ENCODE measurements at regions not wholly inside any gene's neighbourhood (a gene's known extent, or its start where the extent isn't known, plus 50 kb on each side); places are given as distances from the start of the nearest gene placed in this dataset.

GRCh38 chr12:78316136-78316535, 485.4 kb downstream of the NAV3 start:
- Histone ChIP-seq H3K27ac (no peak overlapping the region), H3K9me3 (replicated peaks) (no peaks in the 10 kb centered on the region), H3K27me3 (replicated peaks) (no peaks in the 10 kb centered on the region), H3K4me1 (replicated peaks) (no peaks in the 10 kb centered on the region), H3K36me3 (no peaks in the 10 kb centered on the region), H3K4me3 (no peak overlapping the region)
- DNase-seq (ENCODE audit: low read depth in 1 of 2, low spot score in 2 of 2), result no peak

GRCh38 chr12:78316631-78317468, 486.2 kb downstream of the NAV3 start:
- Histone ChIP-seq H3K4me1 (replicated peaks) (no peaks in the 10 kb centered on the region), H3K27ac (no peak overlapping the region), H3K9me3 (replicated peaks) (no peaks in the 10 kb centered on the region), H3K27me3 (replicated peaks) (no peaks in the 10 kb centered on the region), H3K36me3 (no peaks in the 10 kb centered on the region), H3K4me3 (no peak overlapping the region)
- DNase-seq (ENCODE audit: low read depth in 1 of 2, low spot score in 2 of 2), result no peak

GRCh38 chr12:78321696-78322095, 491.0 kb downstream of the NAV3 start:
- Histone ChIP-seq H3K27ac (no peak overlapping the region), H3K9me3 (replicated peaks) (no peaks in the 10 kb centered on the region), H3K27me3 (replicated peaks) (peaks cover 8% of the 10 kb centered on the region; the same call in 1 of the 2 replicates), H3K4me1 (replicated peaks) (no peaks in the 10 kb centered on the region), H3K36me3 (no peaks in the 10 kb centered on the region), H3K4me3 (no peak overlapping the region)
- no peak for DNase-seq (ENCODE audit: low read depth in 1 of 2, low spot score in 2 of 2)

- no peak overlapping the region for H3K4me3 ChIP-seq
- H3K4me1 ChIP-seq (replicated peaks), result no peaks in the 10 kb centered on the region
- no peak overlapping the region for H3K27ac ChIP-seq
- H3K36me3 ChIP-seq, result no peaks in the 10 kb centered on the region
- no peak for DNase-seq (ENCODE audit: low read depth in 1 of 2, low spot score in 2 of 2)
- peaks cover 8% of the 10 kb centered on the region; the same call in 1 of the 2 replicates for H3K27me3 ChIP-seq (replicated peaks)
- no peaks in the 10 kb centered on the region for H3K9me3 ChIP-seq (replicated peaks)
These were observed 492.5 kb downstream of the NAV3 start for GRCh38 chr12:78323226-78323625.

GRCh38 chr12:78324234-78324633, 493.5 kb downstream of the NAV3 start:
- no peaks in the 10 kb centered on the region for H3K4me1 ChIP-seq (replicated peaks)
- H3K36me3 ChIP-seq, result no peaks in the 10 kb centered on the region
- H3K9me3 ChIP-seq (replicated peaks), result no peaks in the 10 kb centered on the region
- H3K4me3 ChIP-seq, result no peak overlapping the region
- H3K27me3 ChIP-seq (replicated peaks), result peaks cover 8% of the 10 kb centered on the region; the same call in 1 of the 2 replicates
- no peak overlapping the region for H3K27ac ChIP-seq
- DNase-seq (ENCODE audit: low read depth in 1 of 2, low spot score in 2 of 2), result no peak

GRCh38 chr12:78328524-78328923, 497.8 kb downstream of the NAV3 start:
- Histone ChIP-seq H3K27ac (no peak overlapping the region), H3K9me3 (replicated peaks) (no peaks in the 10 kb centered on the region), H3K4me1 (replicated peaks) (no peaks in the 10 kb centered on the region), H3K27me3 (replicated peaks) (peaks cover 8% of the 10 kb centered on the region; the same call in 1 of the 2 replicates), H3K36me3 (no peaks in the 10 kb centered on the region), H3K4me3 (no peak overlapping the region)
- no peak for DNase-seq (ENCODE audit: low read depth in 1 of 2, low spot score in 2 of 2)

- no peak overlapping the region for H3K27ac ChIP-seq
- H3K36me3 ChIP-seq, result no peaks in the 10 kb centered on the region
- H3K9me3 ChIP-seq (replicated peaks), result no peaks in the 10 kb centered on the region
- H3K27me3 ChIP-seq (replicated peaks), result peaks cover 3% of the 10 kb centered on the region; the same call in 1 of the 2 replicates
- no peak for DNase-seq (ENCODE audit: low read depth in 1 of 2, low spot score in 2 of 2)
- no peaks in the 10 kb centered on the region for H3K4me1 ChIP-seq (replicated peaks)
- H3K4me3 ChIP-seq, result no peak overlapping the region
These were observed 499.4 kb downstream of the NAV3 start for GRCh38 chr12:78330131-78330530.

GRCh38 chr12:78331181-78331580, 500.5 kb downstream of the NAV3 start:
- H3K4me3 ChIP-seq, result no peak overlapping the region
- H3K4me1 ChIP-seq (replicated peaks), result no peaks in the 10 kb centered on the region
- no peak for DNase-seq (ENCODE audit: low read depth in 1 of 2, low spot score in 2 of 2)
- H3K27me3 ChIP-seq (replicated peaks), result peaks cover 9% of the 10 kb centered on the region; the same call in 1 of the 2 replicates
- no peaks in the 10 kb centered on the region for H3K9me3 ChIP-seq (replicated peaks)
- H3K27ac ChIP-seq, result no peak overlapping the region
- no peaks in the 10 kb centered on the region for H3K36me3 ChIP-seq

GRCh38 chr12:78331753-78332152, 501.1 kb downstream of the NAV3 start:
- no peak overlapping the region for H3K4me3 ChIP-seq
- no peaks in the 10 kb centered on the region for H3K9me3 ChIP-seq (replicated peaks)
- no peak overlapping the region for H3K27ac ChIP-seq
- no peaks in the 10 kb centered on the region for H3K36me3 ChIP-seq
- no peaks in the 10 kb centered on the region for H3K4me1 ChIP-seq (replicated peaks)
- DNase-seq (ENCODE audit: low read depth in 1 of 2, low spot score in 2 of 2), result no peak
- H3K27me3 ChIP-seq (replicated peaks), result peaks cover 9% of the 10 kb centered on the region; the same call in 1 of the 2 replicates

GRCh38 chr12:78338054-78338785, 507.5 kb downstream of the NAV3 start:
- H3K27me3 ChIP-seq (replicated peaks), result 0 out of 2 replicates have a peak, but pooled peaks cover 9% of the 10 kb centered on the region
- H3K36me3 ChIP-seq, result no peaks in the 10 kb centered on the region
- H3K27ac ChIP-seq, result no peak overlapping the region
- H3K9me3 ChIP-seq (replicated peaks), result no peaks in the 10 kb centered on the region
- no peak overlapping the region for H3K4me3 ChIP-seq
- no peaks in the 10 kb centered on the region for H3K4me1 ChIP-seq (replicated peaks)
- no peak for DNase-seq (ENCODE audit: low read depth in 1 of 2, low spot score in 2 of 2)

GRCh38 chr12:78340406-78340805, 509.7 kb downstream of the NAV3 start:
- DNase-seq (ENCODE audit: low read depth in 1 of 2, low spot score in 2 of 2), result no peak
- H3K27ac ChIP-seq, result no peak overlapping the region

GRCh38 chr12:78343657-78344056, 513.0 kb downstream of the NAV3 start:
- no peaks in the 10 kb centered on the region for H3K36me3 ChIP-seq
- DNase-seq (ENCODE audit: low read depth in 1 of 2, low spot score in 2 of 2), result no peak
- no peaks in the 10 kb centered on the region; the same call in 1 of the 2 replicates for H3K27me3 ChIP-seq (replicated peaks)
- H3K4me3 ChIP-seq, result no peak overlapping the region
- H3K4me1 ChIP-seq (replicated peaks), result no peaks in the 10 kb centered on the region
- H3K27ac ChIP-seq, result no peak overlapping the region
- H3K9me3 ChIP-seq (replicated peaks), result no peaks in the 10 kb centered on the region

More at GRCh38 chr12:78340406-78340805, 509.7 kb downstream of the NAV3 start:
- H3K27me3 ChIP-seq (replicated peaks), result peaks cover 6% of the 10 kb centered on the region; the same call in 1 of the 2 replicates
- no peaks in the 10 kb centered on the region for H3K4me1 ChIP-seq (replicated peaks)
- no peak overlapping the region for H3K4me3 ChIP-seq
- H3K36me3 ChIP-seq, result no peaks in the 10 kb centered on the region
- H3K9me3 ChIP-seq (replicated peaks), result no peaks in the 10 kb centered on the region

GRCh38 chr12:78359520-78359919, 505.1 kb upstream of the SYT1 start:
- no peaks in the 10 kb centered on the region for H3K4me1 ChIP-seq (replicated peaks)
- no peak for DNase-seq (ENCODE audit: low read depth in 1 of 2, low spot score in 2 of 2)
- no peaks in the 10 kb centered on the region for H3K36me3 ChIP-seq
- H3K27me3 ChIP-seq (replicated peaks), result no peaks in the 10 kb centered on the region
- H3K9me3 ChIP-seq (replicated peaks), result no peaks in the 10 kb centered on the region
- H3K4me3 ChIP-seq, result no peak overlapping the region
- H3K27ac ChIP-seq, result no peak overlapping the region

GRCh38 chr12:78361683-78362082, 502.9 kb upstream of the SYT1 start:
- Histone ChIP-seq H3K27me3 (replicated peaks) (no peaks in the 10 kb centered on the region), H3K36me3 (no peaks in the 10 kb centered on the region), H3K4me1 (replicated peaks) (no peaks in the 10 kb centered on the region), H3K4me3 (no peak overlapping the region), H3K9me3 (replicated peaks) (no peaks in the 10 kb centered on the region), H3K27ac (no peak overlapping the region)
- no peak for DNase-seq (ENCODE audit: low read depth in 1 of 2, low spot score in 2 of 2)

All from SJSA1 (cell line).